Activated naive CD8-positive, alpha-beta T cell treated with anti-CD3 and anti-CD28 coated beads, Interleukin-2, amount 50 U/mL, for 16 hours (primary cell): ENCODE measurements at regions not wholly inside any gene's neighbourhood (a gene's known extent, or its start where the extent isn't known, plus 50 kb on each side); places are given as distances from the start of the nearest gene placed in this dataset.

Experiments used
- DNase-seq: peaks from one replicate; pipeline ENCODE4 v3.0.0-alpha.2; 2020; ENCODE audit warnings: low read depth, low spot score

GRCh38 chr4:154088741-154089140 lies 299.9 kb upstream of the SFRP2 start:
- no peak for DNase-seq

- DNase-seq = no peak
Measured at GRCh38 chr4:154086247-154086646, 297.4 kb upstream of the SFRP2 start.

- no peak for DNase-seq
Measured at GRCh38 chr4:154084864-154085263, 296.0 kb upstream of the SFRP2 start.

- no peak for DNase-seq
Measured at GRCh38 chr4:154082760-154083535, 294.1 kb upstream of the SFRP2 start.

GRCh38 chr4:154081391-154081790 lies 292.5 kb upstream of the SFRP2 start:
- DNase-seq = no peak

GRCh38 chr4:154078504-154079350 lies 289.8 kb upstream of the SFRP2 start:
- no peak for DNase-seq

- DNase-seq = no peak
Measured at GRCh38 chr4:154076921-154077320, 288.0 kb upstream of the SFRP2 start.

- no peak for DNase-seq
Measured at GRCh38 chr4:154073107-154073822, 284.4 kb upstream of the SFRP2 start.

GRCh38 chr4:154067786-154068185 lies 278.9 kb upstream of the SFRP2 start:
- DNase-seq = no peak

- DNase-seq = no peak
Measured at GRCh38 chr4:154065368-154065767, 276.5 kb upstream of the SFRP2 start.

- no peak for DNase-seq
Measured at GRCh38 chr4:154064244-154064643, 275.4 kb upstream of the SFRP2 start.

- no peak for DNase-seq
Measured at GRCh38 chr4:154049457-154050181, 260.7 kb upstream of the SFRP2 start.

GRCh38 chr4:154047733-154048132 lies 258.9 kb upstream of the SFRP2 start:
- DNase-seq = no peak

GRCh38 chr4:154044742-154045485 lies 256.0 kb upstream of the SFRP2 start:
- DNase-seq = no peak

GRCh38 chr4:154044108-154044531 lies 255.2 kb upstream of the SFRP2 start:
- DNase-seq = no peak

GRCh38 chr4:154041640-154042039 lies 252.8 kb upstream of the SFRP2 start:
- no peak for DNase-seq

GRCh38 chr4:154039435-154040343 lies 250.8 kb upstream of the SFRP2 start:
- no peak for DNase-seq

GRCh38 chr4:154036856-154037255 lies 248.0 kb upstream of the SFRP2 start:
- no peak for DNase-seq

GRCh38 chr4:154035341-154035740 lies 246.5 kb upstream of the SFRP2 start:
- DNase-seq = no peak

GRCh38 chr4:154033921-154034320 lies 245.0 kb upstream of the SFRP2 start:
- DNase-seq = no peak
